H9 (cell line): ENCODE measurements at regions not wholly inside any gene's neighbourhood (a gene's known extent, or its start where the extent isn't known, plus 50 kb on each side); places are given as distances from the start of the nearest gene placed in this dataset.

Experiments used
- DNase-seq: peaks from one replicate; pipeline ENCODE4 v3.0.0-alpha.2; 2017
- H2AFZ ChIP-seq: one replicate; pipeline ENCODE4 v1.6.1; 2013; ENCODE audit warnings: mild to moderate bottlenecking, low read length, control low read depth, moderate library complexity
- H2AK5ac ChIP-seq: 2 replicates; pipeline ENCODE4 v1.6.1; 2013; ENCODE audit warnings: low read length, control low read depth, mixed read lengths; ENCODE audit not compliant: insufficient read length
- H2BK120ac ChIP-seq: one replicate; pipeline ENCODE4 v1.6.1; 2013; ENCODE audit warnings: low read depth, mild to moderate bottlenecking, low read length, control low read depth, inconsistent platforms; ENCODE audit not compliant: poor library complexity, severe bottlenecking
- H2BK12ac ChIP-seq: 2 replicates; pipeline ENCODE4 v1.6.1; 2013; ENCODE audit warnings: low read length, control low read depth, mixed read lengths, low read depth; ENCODE audit not compliant: insufficient read length
- H2BK15ac ChIP-seq: 2 replicates; pipeline ENCODE4 v1.6.1; 2013; ENCODE audit warnings: low read depth, low read length, control low read depth
- H2BK20ac ChIP-seq: one replicate; pipeline ENCODE4 v1.6.1; 2013; ENCODE audit warnings: low read depth, mild to moderate bottlenecking, low read length, control low read depth, inconsistent platforms; ENCODE audit not compliant: poor library complexity, severe bottlenecking
- H2BK5ac ChIP-seq: 2 replicates; pipeline ENCODE4 v1.6.1; 2013; ENCODE audit warnings: low read length, control low read depth, mixed read lengths; ENCODE audit not compliant: insufficient read length
- H3K14ac ChIP-seq: 2 replicates; pipeline ENCODE4 v1.6.1; 2013; ENCODE audit warnings: low read length, control low read depth; ENCODE audit not compliant: insufficient read depth
- H3K18ac ChIP-seq: 2 replicates; pipeline ENCODE4 v1.6.1; 2013; ENCODE audit warnings: low read depth, mild to moderate bottlenecking, mixed read lengths, low read length, control low read depth; ENCODE audit not compliant: insufficient read length
- H3K23ac ChIP-seq: 2 replicates; pipeline ENCODE4 v1.6.1; 2013; ENCODE audit warnings: low read length, control low read depth, mixed read lengths, low read depth; ENCODE audit not compliant: insufficient read length
- H3K23me2 ChIP-seq: 2 replicates; pipeline ENCODE4 v1.6.1; 2013; ENCODE audit warnings: low read depth, mild to moderate bottlenecking, mixed read lengths, low read length, control low read depth; ENCODE audit not compliant: insufficient read length, poor library complexity, severe bottlenecking
- H3K27ac ChIP-seq: 2 replicates; pipeline ENCODE4 v1.5.1; 2013; ENCODE audit warnings: low read length, control low read depth, mixed read lengths, low read depth; ENCODE audit not compliant: insufficient read length
- H3K27me3 ChIP-seq: 2 replicates; pipeline ENCODE4 v1.6.1; 2013; ENCODE audit warnings: low read length, control low read depth, inconsistent platforms; ENCODE audit not compliant: insufficient read depth
- H3K4ac ChIP-seq: 2 replicates; pipeline ENCODE4 v1.6.1; 2013; ENCODE audit warnings: low read depth, mild to moderate bottlenecking, control low read depth, inconsistent platforms, low read length, moderate library complexity
- H3K4me1 ChIP-seq: 2 replicates; pipeline ENCODE4 v1.6.1; 2013; ENCODE audit warnings: low read length, control low read depth, inconsistent platforms; ENCODE audit not compliant: insufficient read depth
- H3K4me2 ChIP-seq: 2 replicates; pipeline ENCODE4 v1.6.1; 2013; ENCODE audit warnings: low read length, control low read depth, mixed read lengths; ENCODE audit not compliant: insufficient read length, insufficient read depth
- H3K56ac ChIP-seq: 2 replicates; pipeline ENCODE4 v1.6.1; 2013; ENCODE audit warnings: low read depth, mild to moderate bottlenecking, mixed read lengths, low read length, control low read depth; ENCODE audit not compliant: insufficient read length
- H3K79me1 ChIP-seq: 2 replicates; pipeline ENCODE4 v1.6.1; 2013; ENCODE audit warnings: low read depth, mild to moderate bottlenecking, moderate library complexity, low read length, control low read depth, inconsistent platforms; ENCODE audit not compliant: insufficient read depth, poor library complexity, severe bottlenecking
- H3K79me2 ChIP-seq: 2 replicates; pipeline ENCODE4 v1.6.1; 2013; ENCODE audit warnings: low read length, control low read depth, inconsistent platforms; ENCODE audit not compliant: insufficient read depth
- H3K9ac ChIP-seq: 2 replicates; pipeline ENCODE4 v1.6.1; 2013; ENCODE audit warnings: low read length, control low read depth, mixed read lengths; ENCODE audit not compliant: insufficient read length; ENCODE audit errors: extremely low read depth
- H3K9me3 ChIP-seq: one replicate; pipeline ENCODE4 v1.6.1; 2013; ENCODE audit warnings: low read depth, low read length, inconsistent platforms; ENCODE audit not compliant: control insufficient read depth
- H3T11ph ChIP-seq: one replicate; pipeline ENCODE4 v1.6.1; 2013; ENCODE audit warnings: mild to moderate bottlenecking, low read length, control low read depth, inconsistent platforms
- H4K20me1 ChIP-seq: one replicate; pipeline ENCODE4 v1.6.1; 2013; ENCODE audit not compliant: control insufficient read depth, insufficient read length, insufficient read depth
- H4K5ac ChIP-seq: 2 replicates; pipeline ENCODE4 v1.6.1; 2013; ENCODE audit warnings: low read depth, mild to moderate bottlenecking, mixed read lengths, low read length, control low read depth; ENCODE audit not compliant: insufficient read length
- H4K8ac ChIP-seq: replicated peaks from 2 replicates; pipeline ENCODE4 v1.6.1; 2013; ENCODE audit warnings: low read length, control low read depth, mixed read lengths, low read depth; ENCODE audit not compliant: insufficient read length
- H4K91ac ChIP-seq: 2 replicates; pipeline ENCODE4 v1.6.1; 2013; ENCODE audit warnings: low read depth, mild to moderate bottlenecking, moderate library complexity, mixed read lengths, low read length, control low read depth; ENCODE audit not compliant: insufficient read length
- H3K27ac Mint-ChIP-seq, 3 experiments: 2 replicates in 2 of 3; 3 replicates in 1 of 3; pipeline ENCODE4 v1.8.0; 2020 to 2021; ENCODE audit warnings: mixed read lengths in 3 of 3, mild to moderate bottlenecking in 1 of 3, moderate library complexity in 1 of 3
- H3K27me3 Mint-ChIP-seq: 2 replicates; pipeline ENCODE4 v1.8.0; 2021; ENCODE audit warnings: low read depth, mild to moderate bottlenecking, moderate library complexity, mixed read lengths
- H3K36me3 Mint-ChIP-seq, 3 experiments: 2 replicates in 2 of 3; 3 replicates in 1 of 3; pipeline ENCODE4 v1.8.0; 2020 to 2021; ENCODE audit warnings: low read depth in 3 of 3, mixed read lengths in 3 of 3; ENCODE audit not compliant: insufficient read depth in 1 of 3
- H3K4me1 Mint-ChIP-seq, 2 experiments: 2 replicates each; pipeline ENCODE4 v1.8.0; 2020; ENCODE audit warnings: mixed read lengths in 2 of 2
- H3K4me3 Mint-ChIP-seq, 2 experiments: 2 replicates in 1 of 2; 3 replicates in 1 of 2; pipeline ENCODE4 v1.8.0; 2020 to 2021; ENCODE audit warnings: mild to moderate bottlenecking in 2 of 2, mixed read lengths in 2 of 2, moderate library complexity in 1 of 2
- H3K9me3 Mint-ChIP-seq, 2 experiments: 2 replicates in 1 of 2; 3 replicates in 1 of 2; pipeline ENCODE4 v1.8.0; 2020; ENCODE audit warnings: mild to moderate bottlenecking in 2 of 2, mixed read lengths in 2 of 2, moderate library complexity in 1 of 2
- WGBS: extraction: QIAGEN DNeasy Blood & Tissue Kit; methylation state at CpG from one replicate; pipeline ENCODE4 v1.1.7; 2013; ENCODE audit warnings: missing lambda C conversion rate, low lambda C conversion rate, mixed read lengths; ENCODE audit not compliant: insufficient read length; ENCODE audit errors: extremely low coverage; 5-methylcytosine and 5-hydroxymethylcytosine counted together
- TF ChIP-seq, protein P1 (sequence below): fragments of 200-600 bp; sonication (generic); conservative IDR thresholded peaks from 3 replicates; pipeline ENCODE4 v1.8.0; 2021; ENCODE audit warnings: antibody characterized with exemption, mild to moderate bottlenecking

DNA sequence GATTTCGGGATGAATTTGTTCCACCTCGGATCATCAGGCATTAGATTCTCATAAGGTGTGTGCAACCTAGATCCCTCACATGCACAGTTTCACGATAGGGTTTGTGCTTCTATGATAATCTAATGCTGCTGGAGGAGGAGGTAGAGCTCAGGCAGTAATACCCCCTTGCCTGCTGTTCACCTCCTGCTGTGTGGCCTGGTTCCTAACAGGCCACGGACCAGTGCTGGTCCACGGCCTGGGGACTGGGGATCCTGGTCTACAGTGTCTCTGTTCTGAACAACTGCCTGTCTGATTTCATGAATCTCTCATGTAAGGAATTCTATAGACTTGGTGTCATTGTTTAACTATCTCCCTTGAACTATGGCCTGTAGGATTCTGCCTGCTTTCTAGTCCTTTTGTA is 269.9 kb downstream of the SPRY1 start:
- H2BK5ac ChIP-seq: no peak overlapping the region
- H3K4me1 ChIP-seq: no peaks in the 10 kb centered on the region
- TF ChIP-seq, protein P1, sequence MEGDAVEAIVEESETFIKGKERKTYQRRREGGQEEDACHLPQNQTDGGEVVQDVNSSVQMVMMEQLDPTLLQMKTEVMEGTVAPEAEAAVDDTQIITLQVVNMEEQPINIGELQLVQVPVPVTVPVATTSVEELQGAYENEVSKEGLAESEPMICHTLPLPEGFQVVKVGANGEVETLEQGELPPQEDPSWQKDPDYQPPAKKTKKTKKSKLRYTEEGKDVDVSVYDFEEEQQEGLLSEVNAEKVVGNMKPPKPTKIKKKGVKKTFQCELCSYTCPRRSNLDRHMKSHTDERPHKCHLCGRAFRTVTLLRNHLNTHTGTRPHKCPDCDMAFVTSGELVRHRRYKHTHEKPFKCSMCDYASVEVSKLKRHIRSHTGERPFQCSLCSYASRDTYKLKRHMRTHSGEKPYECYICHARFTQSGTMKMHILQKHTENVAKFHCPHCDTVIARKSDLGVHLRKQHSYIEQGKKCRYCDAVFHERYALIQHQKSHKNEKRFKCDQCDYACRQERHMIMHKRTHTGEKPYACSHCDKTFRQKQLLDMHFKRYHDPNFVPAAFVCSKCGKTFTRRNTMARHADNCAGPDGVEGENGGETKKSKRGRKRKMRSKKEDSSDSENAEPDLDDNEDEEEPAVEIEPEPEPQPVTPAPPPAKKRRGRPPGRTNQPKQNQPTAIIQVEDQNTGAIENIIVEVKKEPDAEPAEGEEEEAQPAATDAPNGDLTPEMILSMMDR: no peak
- H2BK120ac ChIP-seq: no peak overlapping the region
- H3K27me3 ChIP-seq: no peaks in the 10 kb centered on the region
- no peak overlapping the region for H2BK12ac ChIP-seq
- H3K4me2 ChIP-seq: no peak overlapping the region
- no peaks in the 10 kb centered on the region for H3K9me3 ChIP-seq
- Mint-ChIP-seq H3K4me1 (0 out of 4 replicates have a peak, but pooled peaks cover 0 to 3% of the 10 kb centered on the region in 2 experiments), H3K4me3 (no peak overlapping the region), H3K9me3 (peaks cover 11 to 12% of the 10 kb centered on the region in 2 experiments), H3K27ac (no peak overlapping the region), H3K36me3 (peaks cover 2 to 15% (median 7%) of the 10 kb centered on the region in 3 experiments; a peak in 6 of 7 replicates), H3K27me3 (no peaks in the 10 kb centered on the region)
- H3K4ac ChIP-seq: no peak overlapping the region
- DNase-seq: no peak
- no peak overlapping the region for H2AFZ ChIP-seq
- no peak overlapping the region for H3K56ac ChIP-seq
- no peak overlapping the region for H3K9ac ChIP-seq
- H2AK5ac ChIP-seq: no peak overlapping the region
- H3K14ac ChIP-seq: no peak overlapping the region
- H3K23ac ChIP-seq: no peak overlapping the region
- H2BK15ac ChIP-seq: no peak overlapping the region
- no peak overlapping the region for H2BK20ac ChIP-seq
- H4K91ac ChIP-seq: no peak overlapping the region
- H3T11ph ChIP-seq: no peak overlapping the region
- H4K5ac ChIP-seq: no peak overlapping the region
- no peak overlapping the region for H4K8ac ChIP-seq
- no peaks in the 10 kb centered on the region for H3K79me1 ChIP-seq
- H3K18ac ChIP-seq: no peak overlapping the region
- no CpG with 5 or more reads among the region's 5 CpGs for WGBS
- H3K23me2 ChIP-seq: no peaks in the 10 kb centered on the region
- H3K79me2 ChIP-seq: no peaks in the 10 kb centered on the region
- H3K27ac ChIP-seq: no peak overlapping the region
- no peaks in the 10 kb centered on the region for H4K20me1 ChIP-seq
